ENCODE measurements at regions not wholly inside any gene's neighbourhood (a gene's known extent, or its start where the extent isn't known, plus 50 kb on each side); places are given as distances from the start of the nearest gene placed in this dataset.

DNA sequence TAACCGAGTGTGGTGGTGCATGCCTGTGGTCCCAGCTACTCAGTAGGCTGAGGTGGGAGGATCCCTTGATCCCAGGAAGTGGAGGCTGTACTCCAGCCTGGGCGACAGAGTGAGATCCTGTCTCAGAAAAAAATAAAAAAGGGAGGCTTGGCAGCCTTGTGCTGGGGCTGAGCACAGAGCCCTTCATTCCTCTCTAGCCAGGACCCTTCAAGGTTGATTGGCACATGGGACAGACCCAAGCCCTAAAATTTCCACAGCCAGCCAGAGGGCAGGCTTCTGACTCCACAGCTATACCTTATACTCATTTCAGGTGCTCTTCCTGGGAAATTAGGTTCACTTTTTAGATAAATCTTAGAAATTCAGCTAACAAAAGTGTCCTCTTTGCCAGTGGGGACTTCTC, 553.0 kb upstream of the CPEB2 start:
- Histone ChIP-seq H3K9me3 (no peaks in the 10 kb centered on the region), H3K4me1 (no peaks in the 10 kb centered on the region), H3K36me3 (no peaks in the 10 kb centered on the region), H3K27ac (no peak overlapping the region), H3K27me3 (replicated peaks in 1 of 7) (no peaks in the 10 kb centered on the region), H3K4me3 (no peak overlapping the region)
- TF ChIP-seq POLR2AphosphoS5 (IDR thresholded peaks at IDR 0.05) = no peak
- TF ChIP-seq, protein P1, sequence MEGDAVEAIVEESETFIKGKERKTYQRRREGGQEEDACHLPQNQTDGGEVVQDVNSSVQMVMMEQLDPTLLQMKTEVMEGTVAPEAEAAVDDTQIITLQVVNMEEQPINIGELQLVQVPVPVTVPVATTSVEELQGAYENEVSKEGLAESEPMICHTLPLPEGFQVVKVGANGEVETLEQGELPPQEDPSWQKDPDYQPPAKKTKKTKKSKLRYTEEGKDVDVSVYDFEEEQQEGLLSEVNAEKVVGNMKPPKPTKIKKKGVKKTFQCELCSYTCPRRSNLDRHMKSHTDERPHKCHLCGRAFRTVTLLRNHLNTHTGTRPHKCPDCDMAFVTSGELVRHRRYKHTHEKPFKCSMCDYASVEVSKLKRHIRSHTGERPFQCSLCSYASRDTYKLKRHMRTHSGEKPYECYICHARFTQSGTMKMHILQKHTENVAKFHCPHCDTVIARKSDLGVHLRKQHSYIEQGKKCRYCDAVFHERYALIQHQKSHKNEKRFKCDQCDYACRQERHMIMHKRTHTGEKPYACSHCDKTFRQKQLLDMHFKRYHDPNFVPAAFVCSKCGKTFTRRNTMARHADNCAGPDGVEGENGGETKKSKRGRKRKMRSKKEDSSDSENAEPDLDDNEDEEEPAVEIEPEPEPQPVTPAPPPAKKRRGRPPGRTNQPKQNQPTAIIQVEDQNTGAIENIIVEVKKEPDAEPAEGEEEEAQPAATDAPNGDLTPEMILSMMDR (IDR thresholded peaks at IDR 0.05 in 8 of 11, conservative IDR thresholded peaks at IDR 0.05 in 3 of 11) = no peak
- TF ChIP-seq POLR2A (IDR thresholded peaks at IDR 0.05) = no peak
- DNase-seq = no peak
- intact Hi-C loops (cut with DNase I; ENCODE audit: low total_unique reads) = no loop called here
- WGBS, 5 donors = 55 to 80% (median 61%) methylated on average over 2 of the region's 2 CpGs

DNA sequence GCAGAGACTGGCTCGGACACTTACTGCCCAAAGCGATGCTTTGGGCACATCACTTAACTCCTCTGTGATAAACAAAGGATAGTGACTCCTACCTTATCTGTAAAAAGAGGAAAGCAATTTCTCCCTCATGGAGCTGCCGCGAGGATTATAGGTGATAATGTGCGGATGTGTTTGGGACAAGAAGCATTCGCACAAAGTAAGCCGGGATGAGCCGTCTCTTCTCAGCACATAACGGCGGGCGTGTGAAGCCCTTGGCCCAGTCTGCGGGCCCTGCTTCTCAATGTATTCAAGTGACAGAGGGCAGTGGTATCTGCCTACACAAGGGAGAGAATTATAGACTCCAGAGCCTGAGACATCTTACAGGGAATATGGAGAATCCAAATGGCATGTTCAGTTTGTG, 550.3 kb upstream of the CPEB2 start:
- TF ChIP-seq POLR2A (IDR thresholded peaks at IDR 0.05) = no peak
- TF ChIP-seq, protein P1 (IDR thresholded peaks at IDR 0.05 in 8 of 11, conservative IDR thresholded peaks at IDR 0.05 in 3 of 11) = no peak
- TF ChIP-seq POLR2AphosphoS5 (IDR thresholded peaks at IDR 0.05) = no peak
- Histone ChIP-seq H3K9me3 (no peaks in the 10 kb centered on the region), H3K4me1 (no peaks in the 10 kb centered on the region), H3K27ac (no peak overlapping the region), H3K27me3 (replicated peaks in 1 of 7) (no peaks in the 10 kb centered on the region), H3K4me3 (no peak overlapping the region), H3K36me3 (no peaks in the 10 kb centered on the region)
- DNase-seq = no peak
- intact Hi-C loops (cut with DNase I; ENCODE audit: low total_unique reads) = no loop called here
- WGBS, 5 donors = 86 to 98% (median 92%) methylated on average over 12 of the region's 12 CpGs

DNA sequence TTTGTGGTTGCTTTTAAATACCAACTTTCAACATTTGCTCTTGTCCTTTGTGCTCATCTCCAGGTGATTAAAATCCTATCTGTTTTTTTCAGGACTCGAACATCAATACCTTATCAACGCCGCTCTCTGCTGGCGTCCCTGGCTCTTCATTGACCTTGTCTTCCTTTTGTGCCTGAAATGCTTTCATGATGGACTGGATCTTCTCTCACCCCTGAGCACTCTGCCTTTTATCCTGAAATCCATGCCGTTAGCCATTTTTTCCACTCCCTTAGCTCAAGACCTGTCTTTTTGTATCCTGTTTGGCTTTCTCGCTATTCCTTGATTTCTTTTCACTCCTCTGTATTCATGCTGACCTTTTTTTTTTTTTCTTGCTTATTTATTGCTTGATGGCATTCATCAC, 549.5 kb upstream of the CPEB2 start:
- no peaks in the 10 kb centered on the region for H3K27me3 ChIP-seq (replicated peaks in 1 of 7)
- H3K9me3 ChIP-seq = no peaks in the 10 kb centered on the region
- TF ChIP-seq POLR2AphosphoS5 (IDR thresholded peaks at IDR 0.05) = no peak
- no peaks in the 10 kb centered on the region for H3K36me3 ChIP-seq
- H3K27ac ChIP-seq = no peak overlapping the region
- DNase-seq = no peak
- 70 to 84% (median 79%) methylated on average over 6 of the region's 6 CpGs for WGBS, 5 donors
- H3K4me3 ChIP-seq = no peak overlapping the region
- no peaks in the 10 kb centered on the region for H3K4me1 ChIP-seq
- intact Hi-C loops (cut with DNase I; ENCODE audit: low total_unique reads) = no loop called here

DNA sequence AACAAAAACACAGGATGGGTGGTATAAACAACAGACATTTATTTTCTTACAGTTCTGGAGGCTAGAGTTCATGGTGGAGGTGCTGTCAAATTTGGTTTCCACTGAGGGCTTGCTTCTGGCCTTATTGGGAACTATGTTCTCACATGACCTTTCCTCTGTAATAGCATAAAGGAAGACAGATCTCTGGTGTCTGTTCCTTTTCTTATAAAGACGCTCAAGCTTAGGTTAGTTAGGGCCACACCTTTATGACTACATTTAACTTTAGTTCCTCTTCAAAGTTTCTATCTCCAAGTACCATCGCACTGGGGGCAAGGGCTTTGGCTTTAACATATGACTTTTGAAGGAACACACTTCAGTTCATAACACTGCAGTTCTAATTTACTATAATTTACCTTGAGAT, 543.8 kb upstream of the CPEB2 start:
- H3K4me1 ChIP-seq = no peaks in the 10 kb centered on the region
- WGBS, 5 donors = 76 to 82% (median 77%) methylated on average over 2 of the region's 2 CpGs
- TF ChIP-seq POLR2AphosphoS5 (IDR thresholded peaks at IDR 0.05) (no peak), POLR2A (IDR thresholded peaks at IDR 0.05) (no peak)
- TF ChIP-seq, protein P1 (IDR thresholded peaks at IDR 0.05 in 8 of 11, conservative IDR thresholded peaks at IDR 0.05 in 3 of 11) = no peak
- DNase-seq = no peak
- H3K27me3 ChIP-seq (replicated peaks in 1 of 7) = no peaks in the 10 kb centered on the region
- no peak overlapping the region for H3K27ac ChIP-seq
- no peak overlapping the region for H3K4me3 ChIP-seq
- no peaks in the 10 kb centered on the region for H3K36me3 ChIP-seq
- intact Hi-C loops (cut with DNase I; ENCODE audit: low total_unique reads) = no loop called here
- no peaks in the 10 kb centered on the region for H3K9me3 ChIP-seq

DNA sequence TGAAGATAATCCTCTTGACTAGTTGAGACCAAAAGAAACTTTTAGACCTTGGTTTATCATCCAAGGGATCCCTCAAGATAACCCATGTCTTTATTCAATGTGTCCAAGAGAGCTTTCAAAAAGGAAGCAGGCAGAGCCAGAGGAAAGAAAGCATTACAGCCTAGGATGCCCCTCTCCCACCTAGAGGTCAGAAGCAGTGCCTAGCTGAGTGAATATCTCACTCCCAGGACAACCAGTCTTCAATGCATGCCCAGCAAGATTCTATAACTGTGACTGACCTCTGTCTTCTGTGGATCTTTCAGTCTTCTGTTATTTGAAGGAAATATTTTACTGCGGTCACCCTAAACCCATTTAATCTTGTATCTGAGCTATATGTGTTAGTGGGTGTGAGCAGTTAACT, 537.2 kb upstream of the CPEB2 start:
- DNase-seq = no peak
- H3K27me3 ChIP-seq (replicated peaks in 1 of 7) = no peaks in the 10 kb centered on the region
- H3K4me3 ChIP-seq = no peak overlapping the region
- no peaks in the 10 kb centered on the region for H3K4me1 ChIP-seq
- H3K27ac ChIP-seq = no peak overlapping the region
- 94 to 100% (median 97%) methylated on average over 1 of the region's 1 CpG for WGBS, 5 donors
- TF ChIP-seq, protein P1 (IDR thresholded peaks at IDR 0.05 in 8 of 11, conservative IDR thresholded peaks at IDR 0.05 in 3 of 11) = no peak
- TF ChIP-seq POLR2AphosphoS5 (IDR thresholded peaks at IDR 0.05) (no peak), POLR2A (IDR thresholded peaks at IDR 0.05) (no peak)
- no peaks in the 10 kb centered on the region for H3K9me3 ChIP-seq
- intact Hi-C loops (cut with DNase I; ENCODE audit: low total_unique reads) = no loop called here
- H3K36me3 ChIP-seq = no peaks in the 10 kb centered on the region

Measured in spleen (tissue), 11 donors.